Mesenchymal stem cell (in vitro differentiated cells and primary cell): ENCODE measurements at regions not wholly inside any gene's neighbourhood (a gene's known extent, or its start where the extent isn't known, plus 50 kb on each side); places are given as distances from the start of the nearest gene placed in this dataset.

ENCODE experiments used
- DNase-seq: peaks from one replicate; pipeline ENCODE4 v3.0.0-alpha.2; 2013
- H2AFZ ChIP-seq: one replicate; pipeline ENCODE4 v1.6.1; 2013; ENCODE audit warnings: low read depth, mild to moderate bottlenecking, control low read depth, inconsistent platforms, low read length, moderate library complexity
- H2AK5ac ChIP-seq: 2 replicates; pipeline ENCODE4 v1.6.1; 2013; ENCODE audit warnings: low read length, moderate library complexity, mild to moderate bottlenecking, inconsistent platforms; ENCODE audit not compliant: severe bottlenecking
- H2BK120ac ChIP-seq: one replicate; pipeline ENCODE4 v1.6.1; 2013; ENCODE audit warnings: low read depth, mild to moderate bottlenecking, inconsistent platforms, low read length, moderate library complexity
- H2BK12ac ChIP-seq, 2 experiments: one replicate each; pipeline ENCODE4 v1.6.1; 2013; ENCODE audit warnings: inconsistent platforms in 2 of 2, low read length in 2 of 2, mild to moderate bottlenecking in 2 of 2, moderate library complexity in 2 of 2, control low read depth in 1 of 2
- H2BK15ac ChIP-seq: one replicate; pipeline ENCODE4 v1.6.1; 2013; ENCODE audit warnings: mild to moderate bottlenecking, low read depth, inconsistent platforms; ENCODE audit not compliant: poor library complexity, severe bottlenecking
- H2BK5ac ChIP-seq: 2 replicates; pipeline ENCODE4 v1.6.1; 2013; ENCODE audit warnings: low read depth, mild to moderate bottlenecking, low read length, control low read depth, inconsistent platforms; ENCODE audit not compliant: poor library complexity, severe bottlenecking
- H3K14ac ChIP-seq, 2 experiments: one replicate each; pipeline ENCODE4 v1.6.1; 2013; ENCODE audit warnings: inconsistent platforms in 2 of 2, low read length in 2 of 2, control low read depth in 1 of 2, mild to moderate bottlenecking in 1 of 2, moderate library complexity in 1 of 2
- H3K18ac ChIP-seq, 2 experiments: one replicate each; pipeline ENCODE4 v1.6.1; 2013; ENCODE audit warnings: inconsistent platforms in 2 of 2, low read length in 2 of 2, control low read depth in 1 of 2, low read depth in 1 of 2, mild to moderate bottlenecking in 1 of 2
- H3K23ac ChIP-seq, 2 experiments: one replicate each; pipeline ENCODE4 v1.6.1; 2013; ENCODE audit warnings: inconsistent platforms in 2 of 2, low read length in 2 of 2, mild to moderate bottlenecking in 2 of 2, moderate library complexity in 2 of 2, control low read depth in 1 of 2
- H3K27ac ChIP-seq: 2 replicates; pipeline ENCODE4 v1.5.1; 2013; ENCODE audit warnings: mild to moderate bottlenecking, moderate library complexity, low read length, control low read depth, inconsistent platforms; ENCODE audit not compliant: poor library complexity, severe bottlenecking
- H3K27me3 ChIP-seq, 2 experiments: 2 replicates each; pipeline versions ENCODE4 v1.6.1 to v1.7.0; 2013; ENCODE audit warnings: low read length in 2 of 2, mild to moderate bottlenecking in 2 of 2, moderate library complexity in 2 of 2, control low read depth in 1 of 2, inconsistent platforms in 1 of 2; ENCODE audit not compliant: control insufficient read depth in 1 of 2, insufficient read depth in 1 of 2
- H3K36me3 ChIP-seq, 2 experiments: 2 replicates each; pipeline versions ENCODE4 v1.6.1 to v1.7.0; 2013; ENCODE audit warnings: low read length in 2 of 2, control low read depth in 1 of 2, inconsistent platforms in 1 of 2, low read depth in 1 of 2, mild to moderate bottlenecking in 1 of 2; ENCODE audit not compliant: insufficient read depth in 2 of 2, control insufficient read depth in 1 of 2
- H3K4ac ChIP-seq, 2 experiments: one replicate each; pipeline ENCODE4 v1.6.1; 2013; ENCODE audit warnings: inconsistent platforms in 2 of 2, low read length in 2 of 2, mild to moderate bottlenecking in 2 of 2, moderate library complexity in 2 of 2, control low read depth in 1 of 2, low read depth in 1 of 2
- H3K4me1 ChIP-seq: 2 replicates; pipeline ENCODE4 v1.6.1; 2013; ENCODE audit warnings: low read depth, low read length, control low read depth; ENCODE audit not compliant: control insufficient read depth, insufficient read depth
- H3K4me2 ChIP-seq: 2 replicates; pipeline ENCODE4 v1.6.1; 2013; ENCODE audit warnings: low read length, mild to moderate bottlenecking, inconsistent platforms; ENCODE audit not compliant: poor library complexity, severe bottlenecking
- H3K4me3 ChIP-seq, 2 experiments: 2 replicates each; pipeline versions ENCODE4 v1.5.1 to v1.7.0; 2013; ENCODE audit warnings: low read length in 2 of 2, mild to moderate bottlenecking in 2 of 2, control low read depth in 1 of 2, low read depth in 1 of 2; ENCODE audit not compliant: insufficient read depth in 1 of 2
- H3K79me1 ChIP-seq: replicated peaks from 2 replicates; pipeline ENCODE4 v1.6.1; 2013; ENCODE audit warnings: mild to moderate bottlenecking, control low read depth, low read length, inconsistent platforms; ENCODE audit not compliant: poor library complexity, severe bottlenecking
- H3K9ac ChIP-seq: 2 replicates; pipeline ENCODE4 v1.7.0; 2013; ENCODE audit warnings: mild to moderate bottlenecking, low read length, moderate library complexity
- H3K9me3 ChIP-seq: 2 replicates; pipeline ENCODE4 v1.7.0; 2013; ENCODE audit warnings: mild to moderate bottlenecking, low read length; ENCODE audit not compliant: control insufficient read depth
- H4K8ac ChIP-seq: one replicate; pipeline ENCODE4 v1.6.1; 2013; ENCODE audit warnings: inconsistent platforms, mild to moderate bottlenecking, low read length, moderate library complexity
- H4K91ac ChIP-seq: one replicate; pipeline ENCODE4 v1.6.1; 2013; ENCODE audit warnings: mild to moderate bottlenecking, low read length, inconsistent platforms
- WGBS: methylation state at CpG from one replicate; pipeline ENCODE4 v1.1.7; 2013; ENCODE audit warnings: mixed read lengths; 5-methylcytosine and 5-hydroxymethylcytosine counted together

DNA sequence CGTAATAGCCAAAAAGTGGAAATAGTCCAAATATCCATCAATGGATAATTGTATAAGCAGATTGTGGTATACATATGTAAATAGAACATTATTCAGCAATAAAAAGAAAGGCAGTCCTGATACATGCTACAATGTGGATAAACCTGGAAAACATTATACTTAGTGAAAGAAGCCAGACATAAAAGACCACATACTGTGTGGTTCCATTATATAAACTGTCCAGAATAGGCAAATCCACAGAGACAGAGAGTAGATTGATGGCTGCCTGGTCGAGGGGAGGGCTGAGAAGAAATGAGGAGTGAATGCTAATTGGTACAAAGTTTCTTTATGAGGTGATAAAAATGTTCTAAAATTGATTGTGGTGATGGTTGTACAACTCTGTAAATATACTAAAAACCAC, 397.4 kb upstream of the RPS6KA3 start:
- Histone ChIP-seq H3K23ac (no peak overlapping the region), H3K27ac (no peak overlapping the region), H4K8ac (no peak overlapping the region), H3K4me1 (no peaks in the 10 kb centered on the region), H3K4me2 (no peak overlapping the region), H3K4ac (no peak overlapping the region), H2AK5ac (no peak overlapping the region), H3K36me3 (no peaks in the 10 kb centered on the region), H4K91ac (no peak overlapping the region), H2BK5ac (no peak overlapping the region), H3K18ac (no peak overlapping the region), H3K14ac (no peak overlapping the region), H2BK15ac (no peak overlapping the region), H2BK12ac (no peak overlapping the region), H2AFZ (no peak overlapping the region), H3K9ac (no peak overlapping the region), H3K79me1 (no peaks in the 10 kb centered on the region), H3K9me3 (no peaks in the 10 kb centered on the region), H3K27me3 (no peaks in the 10 kb centered on the region), H3K4me3 (no peak overlapping the region), H2BK120ac (no peak overlapping the region)
- no peak for DNase-seq
- WGBS = no CpG with 5 or more reads among the region's 2 CpGs

DNA sequence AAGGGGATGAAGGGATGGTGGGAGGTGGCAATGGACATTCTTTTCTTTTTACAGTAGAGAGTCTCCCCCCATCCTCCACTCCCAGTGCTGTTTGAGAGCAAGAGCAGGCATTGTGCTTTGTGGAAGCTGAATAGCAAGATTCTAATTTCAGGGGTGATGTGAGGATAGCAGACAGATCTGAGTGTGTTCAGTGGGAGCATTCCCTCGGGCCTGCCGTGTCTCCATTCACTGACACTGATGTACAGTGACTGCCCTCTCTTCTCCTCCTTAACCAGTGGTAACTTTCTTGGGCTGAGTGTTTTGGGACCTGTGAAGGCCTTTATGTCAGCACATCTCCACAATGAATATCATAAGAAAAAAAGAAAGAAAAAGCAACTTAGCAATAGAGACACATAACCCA, 396.6 kb upstream of the RPS6KA3 start:
- Histone ChIP-seq H2BK15ac (no peak overlapping the region), H4K91ac (no peak overlapping the region), H3K27ac (no peak overlapping the region), H3K4me1 (no peaks in the 10 kb centered on the region), H3K36me3 (no peaks in the 10 kb centered on the region), H3K27me3 (no peaks in the 10 kb centered on the region), H3K18ac (no peak overlapping the region), H3K4ac (no peak overlapping the region), H2BK120ac (no peak overlapping the region), H3K9me3 (no peaks in the 10 kb centered on the region), H3K4me2 (no peak overlapping the region), H3K4me3 (no peak overlapping the region), H2AK5ac (no peak overlapping the region), H3K79me1 (no peaks in the 10 kb centered on the region), H2AFZ (no peak overlapping the region), H4K8ac (no peak overlapping the region), H3K9ac (no peak overlapping the region), H3K14ac (no peak overlapping the region), H2BK12ac (no peak overlapping the region), H2BK5ac (no peak overlapping the region), H3K23ac (no peak overlapping the region)
- DNase-seq = no peak
- no CpG with 5 or more reads among the region's 2 CpGs for WGBS

DNA sequence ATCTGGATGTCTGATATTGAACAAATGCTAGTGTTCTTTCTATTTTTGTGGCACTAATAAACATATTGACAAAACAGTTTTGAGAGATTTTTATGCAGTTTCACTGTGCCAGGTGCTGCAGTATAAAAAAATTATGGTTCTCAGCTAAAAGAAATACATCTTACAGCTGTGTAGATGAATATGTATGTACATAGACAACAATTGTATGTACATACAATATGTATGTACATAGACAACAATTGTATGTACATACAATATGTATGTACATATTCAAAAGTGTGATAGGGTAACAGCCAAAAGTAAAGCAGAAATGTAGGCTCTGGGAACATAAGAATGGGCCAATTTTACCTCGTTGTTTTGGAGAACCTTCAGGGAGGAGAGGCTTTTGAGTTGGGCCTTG, 390.0 kb upstream of the RPS6KA3 start:
- no peak overlapping the region for H3K18ac ChIP-seq
- no peak overlapping the region for H2BK15ac ChIP-seq
- H3K9ac ChIP-seq = no peak overlapping the region
- H3K27ac ChIP-seq = no peak overlapping the region
- no peak overlapping the region for H3K14ac ChIP-seq
- H3K27me3 ChIP-seq = no peaks in the 10 kb centered on the region
- no peak overlapping the region for H3K4me3 ChIP-seq
- no peak overlapping the region for H2AK5ac ChIP-seq
- WGBS = 52% methylated on average over 1 of the region's 1 CpG
- H3K36me3 ChIP-seq = no peaks in the 10 kb centered on the region
- H2BK12ac ChIP-seq = no peak overlapping the region
- no peak overlapping the region for H4K8ac ChIP-seq
- no peak overlapping the region for H2BK5ac ChIP-seq
- peaks cover 16% of the 10 kb centered on the region for H3K9me3 ChIP-seq
- H3K23ac ChIP-seq = no peak overlapping the region
- H3K4ac ChIP-seq = no peak overlapping the region
- H2AFZ ChIP-seq = no peak overlapping the region
- no peak overlapping the region for H4K91ac ChIP-seq
- DNase-seq = no peak
- H2BK120ac ChIP-seq = no peak overlapping the region
- no peaks in the 10 kb centered on the region for H3K79me1 ChIP-seq
- no peak overlapping the region for H3K4me2 ChIP-seq
- no peaks in the 10 kb centered on the region for H3K4me1 ChIP-seq

DNA sequence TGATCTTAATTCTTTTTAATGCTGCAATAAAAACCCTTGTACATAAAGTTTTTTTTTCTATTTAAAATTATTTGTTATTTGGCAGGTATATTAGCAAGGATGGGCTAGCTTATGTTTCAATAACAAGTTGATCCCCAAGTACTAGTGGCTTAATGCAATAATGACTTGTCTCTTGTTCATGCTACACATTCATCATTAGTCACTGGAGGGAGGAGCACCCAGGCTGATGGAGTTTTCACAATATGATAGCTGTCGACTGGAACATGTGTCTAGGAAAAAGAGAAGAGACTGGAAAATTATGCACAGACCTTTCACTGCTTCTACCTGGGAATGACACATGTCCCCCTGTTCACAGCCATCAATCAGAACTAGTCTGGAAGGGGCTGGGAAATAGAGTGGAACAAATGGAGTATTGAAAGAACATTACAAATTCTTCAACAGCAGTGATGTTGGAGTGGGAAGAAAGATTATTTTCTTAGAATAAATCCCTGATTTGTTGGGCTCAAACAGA, 387.9 kb upstream of the RPS6KA3 start:
- Histone ChIP-seq H2BK15ac (no peak overlapping the region), H3K27ac (no peak overlapping the region), H3K9me3 (peaks cover 16% of the 10 kb centered on the region), H4K91ac (no peak overlapping the region), H3K79me1 (no peaks in the 10 kb centered on the region), H3K4me1 (no peaks in the 10 kb centered on the region), H2BK5ac (no peak overlapping the region), H3K4me3 (no peak overlapping the region), H3K14ac (no peak overlapping the region), H3K4ac (no peak overlapping the region), H3K4me2 (no peak overlapping the region), H3K27me3 (no peaks in the 10 kb centered on the region), H2BK120ac (no peak overlapping the region), H3K18ac (no peak overlapping the region), H2AFZ (no peak overlapping the region), H3K9ac (no peak overlapping the region), H3K36me3 (no peaks in the 10 kb centered on the region), H4K8ac (no peak overlapping the region), H3K23ac (no peak overlapping the region), H2BK12ac (no peak overlapping the region), H2AK5ac (no peak overlapping the region)
- no CpG with 5 or more reads among the region's 1 CpG for WGBS
- DNase-seq = no peak
